PFSK-1 (cell line): ENCODE measurements at regions not wholly inside any gene's neighbourhood (a gene's known extent, or its start where the extent isn't known, plus 50 kb on each side); places are given as distances from the start of the nearest gene placed in this dataset.

ENCODE experiments used
- FOXP2 ChIP-seq: optimal IDR thresholded peaks from 2 replicates; pipeline ENCODE3; 2011; ENCODE audit warnings: borderline replicate concordance, control low read depth, inconsistent platforms; ENCODE audit not compliant: insufficient read depth; ENCODE audit errors: extremely low read length, extremely low read depth
- POLR2AphosphoS5 ChIP-seq: IDR thresholded peaks from 2 replicates; pipeline ENCODE4 v1.6.1; 2012; ENCODE audit warnings: low read depth, mild to moderate bottlenecking, control low read depth, low read length, moderate library complexity
- SIN3A ChIP-seq: IDR thresholded peaks from 2 replicates; pipeline ENCODE4 v1.6.1; 2012; ENCODE audit warnings: mild to moderate bottlenecking, low read length, moderate library complexity, borderline replicate concordance; ENCODE audit not compliant: insufficient read depth
- TAF1 ChIP-seq: IDR thresholded peaks from 2 replicates; pipeline ENCODE4 v1.6.1; 2012; ENCODE audit warnings: low read length, control low read depth, borderline replicate concordance; ENCODE audit not compliant: insufficient read depth
- TF ChIP-seq, protein P1 (sequence below), 2 experiments: IDR thresholded peaks; 2 replicates each; pipeline versions ENCODE4 v1.6.1 to v1.8.0; 2011 to 2012; ENCODE audit warnings: low read depth in 2 of 2, low read length in 2 of 2, control low read depth in 1 of 2, inconsistent platforms in 1 of 2, mild to moderate bottlenecking in 1 of 2, moderate library complexity in 1 of 2; ENCODE audit not compliant: insufficient read depth in 1 of 2

- TF ChIP-seq FOXP2 (no peak), SIN3A (no peak), POLR2AphosphoS5 (no peak), TAF1 (no peak)
- TF ChIP-seq, protein P1, sequence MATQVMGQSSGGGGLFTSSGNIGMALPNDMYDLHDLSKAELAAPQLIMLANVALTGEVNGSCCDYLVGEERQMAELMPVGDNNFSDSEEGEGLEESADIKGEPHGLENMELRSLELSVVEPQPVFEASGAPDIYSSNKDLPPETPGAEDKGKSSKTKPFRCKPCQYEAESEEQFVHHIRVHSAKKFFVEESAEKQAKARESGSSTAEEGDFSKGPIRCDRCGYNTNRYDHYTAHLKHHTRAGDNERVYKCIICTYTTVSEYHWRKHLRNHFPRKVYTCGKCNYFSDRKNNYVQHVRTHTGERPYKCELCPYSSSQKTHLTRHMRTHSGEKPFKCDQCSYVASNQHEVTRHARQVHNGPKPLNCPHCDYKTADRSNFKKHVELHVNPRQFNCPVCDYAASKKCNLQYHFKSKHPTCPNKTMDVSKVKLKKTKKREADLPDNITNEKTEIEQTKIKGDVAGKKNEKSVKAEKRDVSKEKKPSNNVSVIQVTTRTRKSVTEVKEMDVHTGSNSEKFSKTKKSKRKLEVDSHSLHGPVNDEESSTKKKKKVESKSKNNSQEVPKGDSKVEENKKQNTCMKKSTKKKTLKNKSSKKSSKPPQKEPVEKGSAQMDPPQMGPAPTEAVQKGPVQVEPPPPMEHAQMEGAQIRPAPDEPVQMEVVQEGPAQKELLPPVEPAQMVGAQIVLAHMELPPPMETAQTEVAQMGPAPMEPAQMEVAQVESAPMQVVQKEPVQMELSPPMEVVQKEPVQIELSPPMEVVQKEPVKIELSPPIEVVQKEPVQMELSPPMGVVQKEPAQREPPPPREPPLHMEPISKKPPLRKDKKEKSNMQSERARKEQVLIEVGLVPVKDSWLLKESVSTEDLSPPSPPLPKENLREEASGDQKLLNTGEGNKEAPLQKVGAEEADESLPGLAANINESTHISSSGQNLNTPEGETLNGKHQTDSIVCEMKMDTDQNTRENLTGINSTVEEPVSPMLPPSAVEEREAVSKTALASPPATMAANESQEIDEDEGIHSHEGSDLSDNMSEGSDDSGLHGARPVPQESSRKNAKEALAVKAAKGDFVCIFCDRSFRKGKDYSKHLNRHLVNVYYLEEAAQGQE (IDR thresholded peaks at IDR 0.05; ENCODE audit: insufficient read depth in 1 of 2, low read depth in 2 of 2, low read length in 2 of 2) = no peak
Measured at GRCh38 chr2:234725528-234726264, 226.1 kb upstream of the SH3BP4 start.

GRCh38 chr2:234724850-234725249 lies 227.0 kb upstream of the SH3BP4 start:
- TF ChIP-seq TAF1 (no peak), SIN3A (no peak), POLR2AphosphoS5 (no peak), FOXP2 (no peak)
- TF ChIP-seq, protein P1 (IDR thresholded peaks at IDR 0.05; ENCODE audit: insufficient read depth in 1 of 2, low read depth in 2 of 2, low read length in 2 of 2) = no peak

- TF ChIP-seq TAF1 (no peak), SIN3A (no peak), FOXP2 (no peak), POLR2AphosphoS5 (no peak)
- TF ChIP-seq, protein P1 (IDR thresholded peaks at IDR 0.05; ENCODE audit: insufficient read depth in 1 of 2, low read depth in 2 of 2, low read length in 2 of 2) = no peak
Measured at GRCh38 chr2:234723400-234723799, 226.5 kb upstream of the ARL4C start.

- no peak for TF ChIP-seq POLR2AphosphoS5
- no peak for TF ChIP-seq FOXP2
- TF ChIP-seq, protein P1 (IDR thresholded peaks at IDR 0.05; ENCODE audit: insufficient read depth in 1 of 2, low read depth in 2 of 2, low read length in 2 of 2) = no peak
- no peak for TF ChIP-seq SIN3A
- TF ChIP-seq TAF1 = no peak
Measured at GRCh38 chr2:234722176-234722575, 225.3 kb upstream of the ARL4C start.

GRCh38 chr2:234719116-234719716 lies 222.3 kb upstream of the ARL4C start:
- no peak for TF ChIP-seq SIN3A
- TF ChIP-seq TAF1 = no peak
- TF ChIP-seq POLR2AphosphoS5 = no peak
- TF ChIP-seq FOXP2 = no peak
- TF ChIP-seq, protein P1 (IDR thresholded peaks at IDR 0.05; ENCODE audit: insufficient read depth in 1 of 2, low read depth in 2 of 2, low read length in 2 of 2) = no peak
